HepG2 (cell line): ENCODE measurements at regions not wholly inside any gene's neighbourhood (a gene's known extent, or its start where the extent isn't known, plus 50 kb on each side); places are given as distances from the start of the nearest gene placed in this dataset.

Source experiments
- ATAC-seq: fragments of 200-7000 bp; cut with Tn5 transposase; 3 replicates; pipeline ENCODE4 v1.9.1; 2020; ENCODE audit warnings: mild to moderate bottlenecking, moderate library complexity
- BruUV-seq: library from RNA; stranded (reverse); fragments of 400-500 nt; replicated peaks from 2 replicates; lab custom pipeline; 2021; lab: Mats Ljungman, UMichigan
- CTCF ChIA-PET: fragments of 300-600 bp; formaldehyde crosslinking; extraction: SDS; loops from one replicate; lab custom pipeline; 2021; ENCODE audit warnings: low total read pairs, inconsistent platforms, low intra/inter-chr PET ratio; lab: Yijun Ruan, JAX
- POLR2A ChIA-PET: fragments of 350-600 bp; sonication (Branson Sonifier 250); formaldehyde crosslinking; loops from one replicate; lab custom pipeline; 2020; ENCODE audit warnings: antibody characterized with exemption, inconsistent platforms; lab: Yijun Ruan, JAX
- DNase-seq: peaks from one replicate; pipeline ENCODE4 v3.0.0-alpha.2; 2015; ENCODE audit warnings: low spot score
- FAIRE-seq: peaks from 3 replicates; lab custom pipeline; 2011; peaks lifted over from hg19 to GRCh38; lab: Jason Lieb, UNC
- H2AFZ ChIP-seq: one replicate; pipeline ENCODE4 v1.6.1; 2011; ENCODE audit warnings: low read length, inconsistent platforms
- H3K27ac ChIP-seq: fragments of 300-600 bp; 3 replicates; pipeline ENCODE4 v1.8.0; 2011; ENCODE audit warnings: mixed run types, mild to moderate bottlenecking, mixed read lengths, low read length, inconsistent platforms; ENCODE audit not compliant: insufficient read depth; ENCODE audit errors: extremely low read length
- H3K27me3 ChIP-seq, 2 experiments: fragments of 200-600 bp in 1 of 2; 2 replicates in 1 of 2; 3 replicates in 1 of 2; pipeline versions ENCODE4 v1.6.0 to v1.8.0; 2011; ENCODE audit warnings: low read length in 2 of 2, mild to moderate bottlenecking in 2 of 2, moderate library complexity in 2 of 2, inconsistent platforms in 1 of 2; ENCODE audit not compliant: insufficient read depth in 2 of 2, control insufficient read depth in 1 of 2
- H3K36me3 ChIP-seq, 2 experiments: fragments of 200-600 bp in 1 of 2; replicated peaks in 1 of 2; 2 replicates in 1 of 2; 3 replicates in 1 of 2; pipeline versions ENCODE4 v1.5.1 to v1.8.0; 2011; ENCODE audit warnings: low read length in 2 of 2, inconsistent platforms in 1 of 2; ENCODE audit not compliant: insufficient read depth in 2 of 2, control insufficient read depth in 1 of 2
- H3K4me1 ChIP-seq: 2 replicates; pipeline ENCODE4 v1.5.1; 2012; ENCODE audit warnings: low read length, inconsistent platforms; ENCODE audit not compliant: insufficient read depth
- H3K4me2 ChIP-seq: 2 replicates; pipeline ENCODE4 v1.6.0; 2011; ENCODE audit warnings: low read depth, low read length, inconsistent platforms
- H3K4me3 ChIP-seq, 3 experiments: fragments of 200-600 bp in 1 of 3; sonication (generic), shearing (Covaris generic) in 1 of 3; replicated peaks in 1 of 3; 2 replicates each; pipeline ENCODE4 v1.5.1; 2011 to 2016; ENCODE audit warnings: low read length in 3 of 3, inconsistent platforms in 2 of 3, low read depth in 2 of 3, mild to moderate bottlenecking in 2 of 3, control low read depth in 1 of 3, mixed read lengths in 1 of 3; ENCODE audit not compliant: insufficient read depth in 1 of 3
- H3K79me2 ChIP-seq: one replicate; pipeline ENCODE4 v1.6.1; 2011; ENCODE audit warnings: low read length, inconsistent platforms; ENCODE audit not compliant: insufficient read depth
- H3K9ac ChIP-seq: 2 replicates; pipeline ENCODE4 v1.6.0; 2011; ENCODE audit warnings: mild to moderate bottlenecking, low read depth, low read length, inconsistent platforms; ENCODE audit not compliant: insufficient read depth
- H3K9me3 ChIP-seq: 2 replicates; pipeline ENCODE4 v1.5.1; 2012; ENCODE audit warnings: mild to moderate bottlenecking, low read length
- H4K20me1 ChIP-seq: 2 replicates; pipeline ENCODE4 v1.6.0; 2011; ENCODE audit warnings: inconsistent platforms, mild to moderate bottlenecking, low read length, moderate library complexity; ENCODE audit not compliant: insufficient read depth
- CEBPB ChIP-seq: IDR thresholded peaks from 2 replicates; pipeline ENCODE4 v1.6.1; 2011; ENCODE audit warnings: low read depth, low read length, improper control_type of control experiment, borderline replicate concordance
- GABPA ChIP-seq, 2 experiments: IDR thresholded peaks; 2 replicates each; pipeline ENCODE4 v1.6.1; 2011 to 2016; ENCODE audit warnings: low read depth in 2 of 2, low read length in 1 of 2, missing biosample characterization in 1 of 2, missing genetic modification characterization in 1 of 2
- HDAC1 ChIP-seq: sonication (generic); formaldehyde crosslinking; IDR thresholded peaks from 2 replicates; pipeline ENCODE4 v1.5.1; 2020; ENCODE audit warnings: mild to moderate bottlenecking, missing genetic modification reagents
- HMGA1 ChIP-seq: sonication (generic); formaldehyde crosslinking; conservative IDR thresholded peaks from 2 replicates; pipeline ENCODE4 v1.4.0; 2020; ENCODE audit warnings: missing genetic modification reagents
- HOXD1 ChIP-seq: sonication (generic); formaldehyde crosslinking; IDR thresholded peaks from 2 replicates; pipeline ENCODE4 v1.5.0; 2020; ENCODE audit warnings: missing genetic modification reagents
- JARID2 ChIP-seq: sonication (generic); formaldehyde crosslinking; IDR thresholded peaks from 2 replicates; pipeline ENCODE4 v1.8.1; 2023; ENCODE audit warnings: missing genetic modification reagents, inconsistent platforms; ENCODE audit not compliant: insufficient replicate concordance
- KDM1A ChIP-seq: IDR thresholded peaks from 2 replicates; pipeline ENCODE4 v1.6.1; 2016; ENCODE audit warnings: missing compliant biosample characterization
- MAX ChIP-seq: IDR thresholded peaks from 2 replicates; pipeline ENCODE4 v1.6.1; 2012; ENCODE audit warnings: inconsistent platforms
- NR2F2 ChIP-seq: IDR thresholded peaks from 2 replicates; pipeline ENCODE4 v1.6.1; 2012; ENCODE audit warnings: low read depth, inconsistent platforms, borderline replicate concordance
- PLRG1 ChIP-seq: fragments of 450-650 bp; conservative IDR thresholded peaks from 2 replicates; pipeline ENCODE4 v1.6.1; 2016
- SRSF4 ChIP-seq: fragments of 200-400 bp; formaldehyde crosslinking; IDR thresholded peaks from one replicate; pipeline ENCODE4 v1.6.1; 2018; ENCODE audit warnings: mild to moderate bottlenecking, low read depth, low read length, moderate library complexity; ENCODE audit not compliant: poor library complexity, severe bottlenecking
- TFDP1 ChIP-seq: IDR thresholded peaks from 2 replicates; pipeline ENCODE4 v1.6.1; 2016; ENCODE audit warnings: missing compliant biosample characterization, missing genetic modification reagents, borderline replicate concordance
- ZEB1 ChIP-seq: IDR thresholded peaks from 2 replicates; pipeline ENCODE4 v1.6.1; 2012; ENCODE audit warnings: mild to moderate bottlenecking, low read depth, inconsistent platforms; ENCODE audit not compliant: insufficient replicate concordance
- ZFP1 ChIP-seq: IDR thresholded peaks from 2 replicates; pipeline ENCODE4 v1.6.1; 2016
- ZNF205 ChIP-seq: IDR thresholded peaks from 2 replicates; pipeline ENCODE4 v1.6.1; 2018; ENCODE audit warnings: missing biosample characterization, missing genetic modification reagents
- ZNF253 ChIP-seq: sonication (generic); formaldehyde crosslinking; IDR thresholded peaks from 2 replicates; pipeline ENCODE4 v1.8.0; 2022; ENCODE audit warnings: mild to moderate bottlenecking, missing genetic modification reagents, borderline replicate concordance
- ZNF598 ChIP-seq: sonication (generic); formaldehyde crosslinking; IDR thresholded peaks from 2 replicates; pipeline ENCODE4 v1.5.1; 2020; ENCODE audit warnings: mild to moderate bottlenecking, missing genetic modification reagents, borderline replicate concordance
- ZNF674 ChIP-seq: sonication (generic); formaldehyde crosslinking; IDR thresholded peaks from 2 replicates; pipeline ENCODE4 v1.5.0; 2020; ENCODE audit warnings: low read depth, mild to moderate bottlenecking, missing genetic modification reagents
- ZNF883 ChIP-seq: sonication (generic); formaldehyde crosslinking; IDR thresholded peaks from 2 replicates; pipeline ENCODE4 v1.5.1; 2020; ENCODE audit warnings: mild to moderate bottlenecking, missing genetic modification reagents; ENCODE audit errors: not compliant biosample characterization
- WGBS: methylation state at CpG from one replicate; pipeline ENCODE4 v1.1.6; 2017; ENCODE audit warnings: low lambda C conversion rate; 5-methylcytosine and 5-hydroxymethylcytosine counted together
- in situ Hi-C: cut with HindIII; loops from 2 replicates; pipeline ENCODE4 v1.10.0; 2017; ENCODE audit warnings: low pct_unique_long_range_greater_than_20kb; ENCODE audit not compliant: extremely low pct_ligation_motif_present
- intact Hi-C: fragments of 100-400 bp; cut with micrococcal nuclease; formaldehyde crosslinking; loops from one replicate; pipeline ENCODE4 v1.10.0; 2022; ENCODE audit not compliant: unreplicated experiment
- TF ChIP-seq, protein P1 (sequence below): sonication (generic); formaldehyde crosslinking; IDR thresholded peaks from 2 replicates; pipeline ENCODE4 v1.8.0; 2022; ENCODE audit warnings: low read depth, missing genetic modification reagents

DNA sequence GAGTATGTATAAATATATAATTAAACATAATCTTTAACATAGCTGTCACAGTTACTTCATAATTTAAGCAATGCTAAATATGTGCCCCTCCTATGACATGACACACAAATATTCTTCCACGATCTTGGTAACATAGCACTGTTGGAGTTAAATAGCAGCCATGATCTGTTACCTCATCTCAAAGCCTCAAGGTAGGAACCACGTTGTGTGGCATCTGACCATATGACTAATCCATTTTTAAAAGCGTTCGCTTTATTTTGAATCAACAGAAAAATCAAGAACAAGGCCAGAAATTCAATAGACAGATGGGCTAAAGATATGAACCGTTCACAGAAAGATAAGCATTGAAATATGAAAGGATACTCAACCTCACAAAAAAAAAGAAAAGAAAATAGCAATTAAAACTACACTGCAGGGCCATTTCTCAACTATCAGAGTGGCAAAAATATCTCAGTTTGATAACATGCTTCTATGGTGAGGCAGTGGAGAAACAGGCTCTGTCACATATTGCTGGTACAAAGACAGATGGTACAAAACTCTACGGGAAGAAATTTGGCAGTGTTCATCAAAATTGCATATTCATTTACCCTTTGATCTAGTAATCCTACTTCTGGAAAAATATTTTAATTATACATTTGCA is 105.9 kb downstream of the TMX3 start (continued):
- TF ChIP-seq ZNF674 (CRISPR knock-in tag) = no peak

DNA sequence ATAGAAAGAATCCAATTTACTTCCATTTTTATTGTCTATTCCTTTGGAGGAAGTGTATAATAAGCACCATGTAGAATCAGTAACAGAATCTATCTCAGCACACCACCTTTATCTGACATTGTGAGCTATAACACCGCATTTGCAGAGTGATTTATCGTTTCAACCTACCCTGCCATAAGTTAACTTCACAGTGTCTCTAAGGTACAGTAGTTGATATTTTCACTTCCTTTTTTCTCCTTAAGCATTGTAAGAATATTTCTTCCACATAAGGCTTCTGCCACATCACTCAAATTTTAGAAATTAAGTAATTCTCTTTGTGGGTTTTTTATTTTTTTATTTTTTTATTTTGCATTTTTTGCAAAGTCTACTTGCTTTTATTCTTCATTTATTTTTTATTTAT is 107.1 kb downstream of the TMX3 start:
- ChIA-PET CTCF (no interaction called here), POLR2A (no interaction called here)
- no peak overlapping the region for H2AFZ ChIP-seq
- in situ Hi-C loops = no loop called here
- H4K20me1 ChIP-seq = no peaks in the 10 kb centered on the region
- TF ChIP-seq ZFP1 (CRISPR knock-in tag) (no peak), HMGA1 (CRISPR knock-in tag) (no peak), ZNF598 (no peak), HOXD1 (CRISPR knock-in tag) (no peak), TFDP1 (CRISPR knock-in tag) (no peak), HDAC1 (CRISPR knock-in tag) (no peak), JARID2 (CRISPR knock-in tag) (no peak), NR2F2 (no peak), PLRG1 (no peak), GABPA (IDR thresholded peaks at IDR 0.05; ENCODE audit: low read depth, low read length) (no peak), GABPA (CRISPR knock-in tag; IDR thresholded peaks at IDR 0.05; ENCODE audit: low read depth) (no peak), ZNF205 (CRISPR knock-in tag) (no peak), KDM1A (no peak), ZNF883 (CRISPR knock-in tag) (no peak), SRSF4 (no peak), CEBPB (no peak), MAX (no peak), ZNF253 (CRISPR knock-in tag) (no peak), ZEB1 (no peak)
- TF ChIP-seq, protein P1, sequence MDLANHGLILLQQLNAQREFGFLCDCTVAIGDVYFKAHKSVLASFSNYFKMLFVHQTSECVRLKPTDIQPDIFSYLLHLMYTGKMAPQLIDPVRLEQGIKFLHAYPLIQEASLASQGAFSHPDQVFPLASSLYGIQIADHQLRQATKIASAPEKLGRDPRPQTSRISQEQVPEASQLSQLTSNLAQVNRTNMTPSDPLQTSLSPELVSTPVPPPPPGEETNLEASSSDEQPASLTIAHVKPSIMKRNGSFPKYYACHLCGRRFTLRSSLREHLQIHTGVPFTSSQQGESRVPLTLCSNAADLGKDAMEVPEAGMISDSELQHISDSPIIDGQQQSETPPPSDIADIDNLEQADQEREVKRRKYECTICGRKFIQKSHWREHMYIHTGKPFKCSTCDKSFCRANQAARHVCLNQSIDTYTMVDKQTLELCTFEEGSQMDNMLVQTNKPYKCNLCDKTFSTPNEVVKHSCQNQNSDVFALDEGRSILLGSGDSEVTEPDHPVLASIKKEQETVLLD = no peak
- intact Hi-C loops = no loop called here
- no peaks in the 10 kb centered on the region for H3K79me2 ChIP-seq
- H3K4me3 ChIP-seq = no peak overlapping the region
- H3K4me1 ChIP-seq = no peaks in the 10 kb centered on the region
- H3K9me3 ChIP-seq = no peaks in the 10 kb centered on the region
- FAIRE-seq (no peak), DNase-seq (no peak), ATAC-seq (no peak)
- no peaks in the 10 kb centered on the region for H3K27me3 ChIP-seq
- H3K36me3 ChIP-seq = no peaks in the 10 kb centered on the region
- no peak overlapping the region for H3K4me2 ChIP-seq
- no TSS peak for BruUV-seq
- WGBS = 53% methylated on average over 2 of the region's 2 CpGs
- no peak overlapping the region for H3K9ac ChIP-seq
- no peak overlapping the region for H3K27ac ChIP-seq
